ENCODE measurements at regions not wholly inside any gene's neighbourhood (a gene's known extent, or its start where the extent isn't known, plus 50 kb on each side); places are given as distances from the start of the nearest gene placed in this dataset.

DNA sequence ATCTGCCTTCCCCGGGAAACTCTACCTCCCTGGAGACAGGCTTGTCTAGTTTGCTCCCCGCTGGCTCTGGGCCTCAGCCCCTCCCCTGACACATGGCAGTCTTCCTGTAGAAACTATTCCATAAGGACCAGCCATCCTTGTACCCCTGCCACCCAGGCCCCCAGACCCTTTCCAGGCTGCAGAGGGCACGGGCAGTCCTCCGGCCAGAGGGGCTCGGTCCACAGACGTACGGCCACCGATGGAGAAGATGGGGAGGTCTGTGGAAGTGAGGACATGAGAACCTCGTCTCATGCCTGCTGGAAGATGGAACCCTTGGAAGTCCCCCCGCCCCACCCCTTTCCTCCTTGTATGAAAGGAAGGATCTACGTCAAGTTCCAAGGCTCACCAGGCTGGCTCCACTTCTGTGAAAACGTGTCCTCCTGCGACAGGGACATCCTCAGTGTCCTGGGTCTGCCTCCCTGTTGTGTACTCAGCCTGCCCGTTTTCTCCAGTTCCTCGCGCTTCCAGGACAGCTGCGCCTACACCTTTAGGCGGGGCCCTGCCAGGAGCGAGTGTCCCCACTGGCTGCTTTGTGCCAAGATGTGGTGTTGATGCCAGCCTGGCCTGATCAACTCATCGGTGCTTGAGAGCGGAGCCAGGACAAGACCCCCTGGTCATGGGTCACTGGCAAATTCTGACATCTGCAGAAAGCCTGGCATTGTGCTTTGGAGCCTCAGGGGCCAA, 414.9 kb downstream of the GLRX3 start (continued):
- TF ChIP-seq, protein P1, sequence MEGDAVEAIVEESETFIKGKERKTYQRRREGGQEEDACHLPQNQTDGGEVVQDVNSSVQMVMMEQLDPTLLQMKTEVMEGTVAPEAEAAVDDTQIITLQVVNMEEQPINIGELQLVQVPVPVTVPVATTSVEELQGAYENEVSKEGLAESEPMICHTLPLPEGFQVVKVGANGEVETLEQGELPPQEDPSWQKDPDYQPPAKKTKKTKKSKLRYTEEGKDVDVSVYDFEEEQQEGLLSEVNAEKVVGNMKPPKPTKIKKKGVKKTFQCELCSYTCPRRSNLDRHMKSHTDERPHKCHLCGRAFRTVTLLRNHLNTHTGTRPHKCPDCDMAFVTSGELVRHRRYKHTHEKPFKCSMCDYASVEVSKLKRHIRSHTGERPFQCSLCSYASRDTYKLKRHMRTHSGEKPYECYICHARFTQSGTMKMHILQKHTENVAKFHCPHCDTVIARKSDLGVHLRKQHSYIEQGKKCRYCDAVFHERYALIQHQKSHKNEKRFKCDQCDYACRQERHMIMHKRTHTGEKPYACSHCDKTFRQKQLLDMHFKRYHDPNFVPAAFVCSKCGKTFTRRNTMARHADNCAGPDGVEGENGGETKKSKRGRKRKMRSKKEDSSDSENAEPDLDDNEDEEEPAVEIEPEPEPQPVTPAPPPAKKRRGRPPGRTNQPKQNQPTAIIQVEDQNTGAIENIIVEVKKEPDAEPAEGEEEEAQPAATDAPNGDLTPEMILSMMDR (conservative IDR thresholded peaks at IDR 0.05; ENCODE audit: low read depth in 2 of 2): no peak
- TF ChIP-seq NANOG (IDR thresholded peaks at IDR 0.05; ENCODE audit: borderline replicate concordance) (no peak), EZH2phosphoT487 (IDR thresholded peaks at IDR 0.05; ENCODE audit: unreplicated experiment) (no peak), EZH2 (IDR thresholded peaks at IDR 0.05; ENCODE audit: low read depth, unreplicated experiment) (no peak), ETS1 (IDR thresholded peaks at IDR 0.05) (no peak), JUNB (IDR thresholded peaks at IDR 0.05; ENCODE audit: unreplicated experiment) (no peak)

DNA sequence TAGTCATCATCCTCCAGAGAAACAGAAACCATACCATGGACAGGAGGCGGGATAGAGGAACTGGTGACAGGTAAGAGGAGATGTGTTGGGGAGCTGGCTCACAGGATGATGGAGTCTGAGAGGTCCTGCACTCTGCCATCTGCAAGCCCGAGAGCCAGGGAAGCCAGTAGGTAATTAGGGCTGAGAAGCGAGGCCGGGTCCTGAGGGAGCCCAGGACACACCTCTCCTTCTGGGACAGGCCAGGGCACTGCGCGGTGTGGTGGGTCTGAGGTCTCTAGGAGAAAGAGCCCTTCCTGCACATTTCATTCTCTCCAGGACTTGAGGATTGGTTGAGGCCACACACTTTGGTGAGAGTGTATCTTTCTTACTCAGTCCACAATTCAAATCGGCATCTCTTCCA, 415.5 kb downstream of the GLRX3 start:
- Histone ChIP-seq H3F3A (replicated peaks; ENCODE audit: low read depth) (no peaks in the 10 kb centered on the region), H3K9me2 (ENCODE audit: insufficient read depth) (no peaks in the 10 kb centered on the region), H2AFZ (no peak overlapping the region), H3K4me3 (no peak overlapping the region), H3K79me2 (replicated peaks; ENCODE audit: insufficient read depth) (no peaks in the 10 kb centered on the region), H3K27ac (ENCODE audit: low read depth) (no peak overlapping the region), H3K4me2 (no peak overlapping the region), H3K27me3 (ENCODE audit: insufficient read depth) (no peaks in the 10 kb centered on the region), H3K4me1 (ENCODE audit: insufficient read depth) (no peaks in the 10 kb centered on the region), H3K36me3 (ENCODE audit: insufficient read depth) (no peaks in the 10 kb centered on the region; the same call in 1 of the 2 replicates), H4K20me1 (replicated peaks; ENCODE audit: insufficient read depth) (no peaks in the 10 kb centered on the region)
- DNase-seq (ENCODE audit: low spot score) (no peak), ATAC-seq (no peak)
- Mint-ChIP-seq H3K36me3 (ENCODE audit: low read depth) (peaks cover 65% of the 10 kb centered on the region), H3K27me3 (ENCODE audit: insufficient read depth, low read depth, poor library complexity) (peaks cover 3% of the 10 kb centered on the region), H3K4me3 (no peak overlapping the region), H3K9me3 (peaks cover 100% of the 10 kb centered on the region), H3K27ac (no peak overlapping the region), H3K4me1 (no peaks in the 10 kb centered on the region)
- TF ChIP-seq ZNF462 (CRISPR knock-in tag; IDR thresholded peaks at IDR 0.05) (no peak), JUNB (IDR thresholded peaks at IDR 0.05; ENCODE audit: unreplicated experiment) (no peak)

All from GM23338 (cell line).